IPS DF 6.9 (cell line): ENCODE measurements at regions not wholly inside any gene's neighbourhood (a gene's known extent, or its start where the extent isn't known, plus 50 kb on each side); places are given as distances from the start of the nearest gene placed in this dataset.

Experiments
- DNase-seq: peaks from one replicate; pipeline ENCODE4 v3.0.0-alpha.2; 2013; ENCODE audit warnings: low read depth, low spot score
- H3K27ac ChIP-seq: one replicate; pipeline ENCODE4 v1.5.1; 2013; ENCODE audit warnings: low read length, control low read depth
- H3K27me3 ChIP-seq: 2 replicates; pipeline ENCODE4 v1.6.1; 2013; ENCODE audit warnings: mild to moderate bottlenecking, low read length; ENCODE audit not compliant: control insufficient read depth, insufficient read depth
- H3K36me3 ChIP-seq: 2 replicates; pipeline ENCODE4 v1.6.1; 2013; ENCODE audit warnings: low read length; ENCODE audit not compliant: control insufficient read depth, insufficient read depth
- H3K4me1 ChIP-seq: 2 replicates; pipeline ENCODE4 v1.6.1; 2013; ENCODE audit warnings: low read length; ENCODE audit not compliant: control insufficient read depth, insufficient read depth
- H3K4me3 ChIP-seq: 2 replicates; pipeline ENCODE4 v1.5.1; 2013; ENCODE audit warnings: mild to moderate bottlenecking, low read length
- H3K9me3 ChIP-seq: 2 replicates; pipeline ENCODE4 v1.6.1; 2013; ENCODE audit warnings: low read length, inconsistent platforms; ENCODE audit not compliant: control insufficient read depth, insufficient read depth
- WGBS: extraction: QIAGEN DNeasy Blood & Tissue Kit; methylation state at CpG from one replicate; pipeline ENCODE4 v1.1.7; 2013; ENCODE audit warnings: mixed read lengths, missing lambda C conversion rate; ENCODE audit not compliant: insufficient read length, insufficient coverage; 5-methylcytosine and 5-hydroxymethylcytosine counted together

DNA sequence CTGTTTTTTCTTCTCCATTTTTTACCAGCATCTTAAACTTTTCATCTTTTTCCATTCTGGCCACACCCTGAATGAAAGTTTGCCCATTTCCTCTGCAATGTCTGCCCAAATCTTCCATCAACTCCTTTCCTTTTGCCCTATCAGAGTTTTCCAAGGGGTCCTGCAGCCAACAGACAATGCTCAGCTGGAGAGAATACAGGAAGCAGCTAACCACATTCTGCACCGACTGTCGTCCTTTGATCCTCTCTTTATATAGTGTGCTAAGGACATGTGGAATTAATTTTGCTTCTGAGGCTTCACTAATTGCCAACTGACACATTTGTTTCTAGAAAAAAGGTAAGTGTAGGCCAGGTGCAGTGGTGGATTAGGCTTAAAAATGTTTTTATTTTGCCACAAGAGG, 50.5 kb upstream of the DLX2 start:
- H3K9me3 ChIP-seq = no peaks in the 10 kb centered on the region
- no peak overlapping the region for H3K27ac ChIP-seq
- no peaks in the 10 kb centered on the region for H3K27me3 ChIP-seq
- no peaks in the 10 kb centered on the region for H3K36me3 ChIP-seq
- no peaks in the 10 kb centered on the region for H3K4me1 ChIP-seq
- H3K4me3 ChIP-seq = no peak overlapping the region
- DNase-seq = no peak
- WGBS = no CpG with 5 or more reads among the region's 2 CpGs

DNA sequence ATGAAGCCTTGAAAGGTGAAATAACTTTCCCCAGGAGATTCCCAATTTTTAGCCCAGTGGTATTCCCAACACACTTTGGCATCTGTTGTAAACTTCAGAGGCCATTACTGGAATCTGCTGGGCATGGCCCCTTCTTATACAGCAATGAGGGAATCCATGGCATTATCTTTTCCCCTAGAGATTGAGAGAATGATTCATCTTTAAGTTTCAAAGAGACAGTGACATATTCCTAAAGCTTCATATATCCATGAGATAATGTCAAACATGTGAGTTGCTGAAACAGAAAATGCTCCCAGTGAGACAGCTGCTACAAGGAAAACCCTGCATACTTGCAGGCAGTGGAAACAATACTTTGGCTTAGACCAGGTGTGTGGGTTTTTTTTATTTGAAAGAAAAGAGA, 51.1 kb upstream of the DLX2 start:
- Histone ChIP-seq H3K27ac (no peak overlapping the region), H3K27me3 (no peaks in the 10 kb centered on the region), H3K36me3 (no peaks in the 10 kb centered on the region), H3K9me3 (no peaks in the 10 kb centered on the region), H3K4me1 (no peaks in the 10 kb centered on the region), H3K4me3 (no peak overlapping the region)
- no peak for DNase-seq

DNA sequence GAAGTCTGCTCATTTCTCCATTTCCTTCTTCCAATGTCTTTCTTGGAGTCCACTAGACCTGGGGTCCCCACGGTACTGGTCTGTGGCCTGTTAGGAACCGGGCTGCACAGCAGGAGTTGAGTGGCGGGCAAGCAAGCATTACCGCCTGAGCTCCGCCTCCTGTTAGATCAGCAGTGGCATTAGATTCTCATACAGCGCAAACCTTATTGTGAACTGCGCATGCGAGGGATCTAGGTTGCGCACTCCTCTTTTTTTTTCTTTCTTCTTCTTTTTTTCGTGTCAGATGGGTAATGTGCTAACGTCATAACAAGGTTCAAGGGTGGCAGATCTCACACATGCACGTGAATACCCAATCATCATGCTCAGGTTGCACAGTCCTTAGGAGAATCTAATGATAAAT, 53.1 kb upstream of the DLX2 start:
- H3K27me3 ChIP-seq = no peaks in the 10 kb centered on the region
- no peak overlapping the region for H3K4me3 ChIP-seq
- no peaks in the 10 kb centered on the region for H3K36me3 ChIP-seq
- no peaks in the 10 kb centered on the region for H3K9me3 ChIP-seq
- H3K4me1 ChIP-seq = no peaks in the 10 kb centered on the region
- no peak for DNase-seq
- H3K27ac ChIP-seq = no peak overlapping the region
- no CpG with 5 or more reads among the region's 12 CpGs for WGBS

DNA sequence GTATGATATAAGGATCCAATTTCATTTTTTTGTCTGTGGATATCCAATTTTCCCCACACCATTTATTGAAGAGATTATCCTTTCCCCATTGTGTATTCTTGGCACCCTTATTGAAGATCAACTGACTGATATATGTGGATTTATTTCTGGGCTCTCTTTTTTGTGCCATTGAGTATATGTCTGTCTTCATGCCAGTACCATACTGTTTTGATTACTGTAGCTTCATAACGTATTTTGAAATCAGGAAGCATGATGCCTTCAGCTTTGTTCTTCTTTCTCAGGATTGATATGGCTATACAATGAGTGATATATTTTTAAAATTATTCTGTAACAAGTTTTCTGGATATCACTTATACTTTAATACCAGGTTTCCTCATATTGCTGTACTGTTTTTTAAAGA, 58.1 kb upstream of the DLX2 start:
- no peak overlapping the region for H3K4me3 ChIP-seq
- no peaks in the 10 kb centered on the region for H3K36me3 ChIP-seq
- DNase-seq = no peak
- no peaks in the 10 kb centered on the region for H3K27me3 ChIP-seq
- no peaks in the 10 kb centered on the region for H3K4me1 ChIP-seq
- H3K27ac ChIP-seq = no peak overlapping the region
- no peaks in the 10 kb centered on the region for H3K9me3 ChIP-seq
- WGBS = no CpG with 5 or more reads among the region's 1 CpG

DNA sequence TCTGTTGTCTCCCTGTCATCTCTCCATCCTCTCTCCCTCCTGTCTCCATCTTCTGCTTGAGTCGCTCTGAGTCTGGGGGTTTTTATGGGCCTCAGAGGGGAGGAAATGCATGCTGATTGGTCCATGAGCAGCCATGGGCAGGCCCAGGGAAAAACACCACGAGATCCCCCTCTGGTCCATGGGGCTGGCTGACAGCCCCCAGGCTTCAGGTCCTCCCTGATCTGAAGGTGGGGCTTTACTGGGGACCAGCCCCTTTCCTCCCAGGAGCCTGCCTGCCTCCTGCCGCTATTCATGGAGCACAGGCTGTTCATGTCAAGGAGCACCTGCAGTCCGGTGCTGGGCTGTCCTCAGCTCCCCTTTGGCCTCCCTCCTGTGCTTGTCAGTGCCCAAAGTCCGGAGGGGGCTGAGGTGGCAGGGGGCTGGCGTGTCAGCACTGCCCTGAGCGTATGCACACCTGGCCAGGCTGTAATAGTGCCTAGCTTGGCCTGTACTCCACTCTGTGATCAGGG, 59.6 kb upstream of the DLX2 start:
- DNase-seq = no peak
- Histone ChIP-seq H3K9me3 (no peaks in the 10 kb centered on the region), H3K27me3 (no peaks in the 10 kb centered on the region), H3K36me3 (no peaks in the 10 kb centered on the region), H3K4me3 (no peak overlapping the region), H3K27ac (no peak overlapping the region), H3K4me1 (no peaks in the 10 kb centered on the region)
- WGBS = no CpG with 5 or more reads among the region's 7 CpGs

DNA sequence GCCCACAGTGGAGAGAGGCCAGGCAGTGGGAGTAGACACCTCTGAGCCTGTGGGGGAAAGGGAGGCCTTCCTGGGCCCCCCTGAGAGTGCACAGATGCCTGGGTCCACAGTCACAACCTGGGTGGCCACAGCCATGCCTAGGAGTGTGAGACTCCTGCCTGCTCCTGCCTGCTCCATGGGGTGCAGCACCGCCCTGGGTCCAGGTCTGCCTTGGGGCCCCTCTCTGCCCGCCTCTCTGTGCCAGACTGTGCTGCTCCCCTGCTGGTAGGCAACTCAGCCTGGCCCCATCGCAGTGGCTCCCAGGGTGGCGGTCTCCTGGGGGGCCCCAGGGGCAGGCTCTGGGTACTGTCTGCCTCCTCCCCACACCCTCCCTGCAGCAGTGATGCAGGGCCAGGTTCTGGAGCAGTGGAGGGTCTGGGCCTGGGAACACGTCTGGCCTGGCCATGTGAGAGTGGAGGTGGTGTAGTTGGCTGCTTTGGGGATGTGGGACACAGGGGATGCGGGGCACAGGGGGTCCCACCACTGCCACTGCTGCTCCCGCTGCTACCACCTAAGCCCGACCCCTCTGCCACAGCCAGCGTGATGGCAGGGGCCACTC, 60.1 kb upstream of the DLX2 start:
- H3K4me3 ChIP-seq = no peak overlapping the region
- H3K9me3 ChIP-seq = no peaks in the 10 kb centered on the region
- H3K36me3 ChIP-seq = no peaks in the 10 kb centered on the region
- no peaks in the 10 kb centered on the region for H3K27me3 ChIP-seq
- DNase-seq = no peak
- H3K4me1 ChIP-seq = no peaks in the 10 kb centered on the region
- H3K27ac ChIP-seq = no peak overlapping the region
- no CpG with 5 or more reads among the region's 9 CpGs for WGBS

DNA sequence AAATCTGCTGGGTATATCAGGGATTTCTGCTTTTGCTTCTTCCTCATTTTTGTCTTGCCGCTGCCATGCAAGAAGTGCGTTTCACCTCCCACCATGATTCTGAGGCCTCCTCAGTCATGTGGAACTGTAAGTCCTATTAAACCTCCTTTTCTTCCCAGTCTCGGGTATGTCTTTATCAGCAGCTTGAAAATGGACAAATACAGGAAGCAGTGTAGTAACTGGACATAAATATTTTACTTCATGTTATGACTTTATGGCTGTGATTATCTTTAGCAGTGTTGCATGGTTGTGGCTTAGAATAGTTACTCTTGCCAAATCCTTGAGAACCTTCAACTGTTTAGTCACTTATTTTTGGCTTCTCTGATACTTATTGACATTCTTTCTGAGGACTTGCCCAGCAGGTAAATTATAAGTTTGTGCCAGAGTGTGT, 66.2 kb upstream of the DLX2 start:
- no peaks in the 10 kb centered on the region for H3K27me3 ChIP-seq
- H3K4me1 ChIP-seq = peaks cover 2% of the 10 kb centered on the region
- no peaks in the 10 kb centered on the region for H3K36me3 ChIP-seq
- no peak for DNase-seq
- H3K27ac ChIP-seq = no peak overlapping the region
- no peaks in the 10 kb centered on the region for H3K9me3 ChIP-seq
- no peak overlapping the region for H3K4me3 ChIP-seq
- WGBS = no CpG with 5 or more reads among the region's 3 CpGs

DNA sequence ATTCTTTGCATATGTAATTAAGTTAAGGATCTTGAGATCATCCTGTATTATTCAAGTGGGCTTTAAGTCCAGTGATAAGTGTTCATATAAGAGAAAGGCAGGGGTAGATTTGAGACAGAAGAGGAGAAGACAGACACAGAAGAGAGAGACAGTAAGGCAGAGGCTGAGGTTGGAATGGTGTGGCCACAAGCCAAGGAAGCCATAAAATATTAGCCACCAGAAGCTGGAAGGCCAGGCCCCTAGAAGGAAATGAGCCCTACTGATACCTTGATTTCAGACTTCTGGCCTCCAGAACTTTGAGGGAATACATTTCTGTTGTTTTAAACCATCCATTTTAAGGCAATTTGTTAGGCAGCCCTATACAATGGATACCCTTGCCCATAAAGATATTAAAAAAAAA, 66.9 kb upstream of the DLX2 start:
- no peak overlapping the region for H3K27ac ChIP-seq
- no peaks in the 10 kb centered on the region for H3K27me3 ChIP-seq
- H3K36me3 ChIP-seq = no peaks in the 10 kb centered on the region
- no peak overlapping the region for H3K4me3 ChIP-seq
- DNase-seq = no peak
- peaks cover 2% of the 10 kb centered on the region for H3K4me1 ChIP-seq
- no peaks in the 10 kb centered on the region for H3K9me3 ChIP-seq

DNA sequence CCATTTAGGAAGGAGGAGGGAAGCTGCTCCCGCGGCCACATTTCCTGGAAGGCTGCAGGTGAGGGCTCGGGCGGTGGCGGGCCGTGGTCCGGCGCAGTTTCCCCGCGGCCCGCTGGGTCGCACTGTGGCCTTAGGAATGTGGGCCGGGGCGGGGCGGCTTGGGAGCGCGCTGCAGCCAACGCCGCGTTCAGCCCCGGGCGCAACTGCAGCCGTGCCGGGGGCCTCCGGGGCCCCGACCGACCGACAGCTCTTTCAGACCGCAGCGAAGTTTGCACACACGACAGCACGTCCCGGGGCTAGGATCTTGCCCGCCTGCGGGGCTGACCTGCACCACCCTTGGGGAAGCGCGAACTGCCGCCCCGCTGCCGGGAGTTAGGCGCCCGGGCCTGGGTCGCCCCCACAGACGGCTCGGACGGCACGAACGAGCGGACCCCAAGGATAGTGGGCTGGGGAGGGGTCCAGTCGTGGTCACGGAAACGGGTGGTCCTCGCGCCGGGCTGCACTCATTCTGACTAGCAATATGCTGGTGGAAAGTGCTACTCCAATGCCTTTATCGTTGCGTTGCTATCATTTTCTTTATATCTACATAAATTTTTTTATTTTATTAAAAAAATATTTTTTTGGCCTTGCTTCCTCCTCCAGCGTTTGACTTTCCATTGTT, 69.9 kb upstream of the DLX2 start:
- Histone ChIP-seq H3K9me3 (no peaks in the 10 kb centered on the region), H3K4me3 (peak overlapping the region; percentile 63), H3K4me1 (peaks cover 2% of the 10 kb centered on the region), H3K36me3 (no peaks in the 10 kb centered on the region), H3K27me3 (no peaks in the 10 kb centered on the region), H3K27ac (no peak overlapping the region)
- WGBS = no CpG with 5 or more reads among the region's 58 CpGs
- DNase-seq = peak; percentile 78

DNA sequence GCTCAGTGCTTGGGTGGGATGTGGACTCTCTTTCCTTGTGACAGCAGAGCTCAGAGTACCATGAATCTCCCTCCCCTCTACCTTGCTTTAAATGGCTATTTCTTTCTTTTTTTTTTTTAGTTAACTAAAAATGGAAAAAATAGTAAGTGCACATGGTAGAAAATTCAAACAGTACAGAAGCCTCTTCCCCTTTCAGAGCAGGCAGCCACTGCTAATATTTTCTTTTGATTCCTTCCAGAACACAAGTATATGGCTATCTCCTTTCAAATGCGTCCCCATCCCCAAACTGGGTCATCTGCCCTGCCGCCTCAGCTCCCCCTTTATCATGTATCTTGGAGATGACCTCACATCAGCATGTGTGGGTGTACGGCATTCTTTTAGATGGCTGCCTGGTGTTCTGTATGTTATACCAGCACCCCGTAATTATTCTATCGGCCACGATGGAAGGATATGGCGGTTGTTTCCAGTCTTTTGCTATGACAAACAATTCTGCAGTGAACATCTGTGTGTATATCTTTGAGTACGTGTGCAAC, 70.5 kb upstream of the DLX2 start:
- Histone ChIP-seq H3K4me1 (peaks cover 2% of the 10 kb centered on the region), H3K36me3 (no peaks in the 10 kb centered on the region), H3K4me3 (no peak overlapping the region; the same call in 1 of the 2 replicates), H3K27ac (no peak overlapping the region), H3K27me3 (no peaks in the 10 kb centered on the region), H3K9me3 (no peaks in the 10 kb centered on the region)
- no peak for DNase-seq
- WGBS = no CpG with 5 or more reads among the region's 8 CpGs

DNA sequence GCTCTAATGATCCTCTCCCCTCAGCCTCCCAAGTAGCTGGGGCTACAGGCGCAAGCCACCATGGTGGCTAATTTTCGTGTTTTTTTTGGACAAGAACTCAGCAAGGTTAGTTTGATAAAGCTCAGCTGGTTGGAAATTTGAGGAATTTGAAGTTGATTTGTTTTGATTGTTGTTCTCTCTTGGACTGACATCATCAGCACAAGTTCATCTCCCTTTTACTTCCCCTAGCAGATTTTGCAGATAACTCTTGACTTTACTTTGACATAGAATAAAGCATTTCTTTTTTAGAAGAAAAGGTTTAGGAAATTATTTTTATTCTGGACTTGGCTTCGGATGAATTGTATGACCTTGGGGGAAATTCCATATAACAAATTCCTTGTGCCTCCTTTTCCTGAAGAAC, 74.9 kb upstream of the DLX2 start:
- no peak for DNase-seq
- WGBS = no CpG with 5 or more reads among the region's 3 CpGs
- no peak overlapping the region for H3K4me3 ChIP-seq

More for the DNA sequence above, 74.9 kb upstream of the DLX2 start:
- no peak overlapping the region for H3K27ac ChIP-seq
- no peaks in the 10 kb centered on the region for H3K36me3 ChIP-seq
- H3K27me3 ChIP-seq = no peaks in the 10 kb centered on the region
- H3K9me3 ChIP-seq = no peaks in the 10 kb centered on the region
- peaks cover 2% of the 10 kb centered on the region for H3K4me1 ChIP-seq
